ENCODE measurements at regions not wholly inside any gene's neighbourhood (a gene's known extent, or its start where the extent isn't known, plus 50 kb on each side); places are given as distances from the start of the nearest gene placed in this dataset.

DNA sequence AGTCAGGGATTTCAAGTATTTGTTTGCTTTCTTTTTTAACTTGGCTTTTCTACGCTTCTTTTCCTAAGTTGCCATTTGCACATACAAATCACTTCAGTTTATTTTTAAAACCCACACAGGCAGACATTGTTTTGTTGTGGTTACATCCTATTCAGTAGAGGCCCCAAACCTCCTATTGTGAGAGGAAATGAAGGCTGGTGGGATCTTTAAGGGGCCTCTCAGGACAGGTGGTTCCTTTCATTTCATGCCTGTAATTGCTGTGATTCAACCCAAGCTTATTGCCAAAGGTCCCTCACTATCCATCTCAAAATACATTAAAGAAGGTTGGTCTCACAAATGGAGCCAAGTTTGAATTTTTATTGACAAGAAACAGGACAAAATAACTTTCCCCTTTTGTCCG is 257.1 kb downstream of the ADAMTS20 start:
- DNase-seq (ENCODE audit: low read depth in 4 of 4, low spot score in 1 of 4) = no peak

DNA sequence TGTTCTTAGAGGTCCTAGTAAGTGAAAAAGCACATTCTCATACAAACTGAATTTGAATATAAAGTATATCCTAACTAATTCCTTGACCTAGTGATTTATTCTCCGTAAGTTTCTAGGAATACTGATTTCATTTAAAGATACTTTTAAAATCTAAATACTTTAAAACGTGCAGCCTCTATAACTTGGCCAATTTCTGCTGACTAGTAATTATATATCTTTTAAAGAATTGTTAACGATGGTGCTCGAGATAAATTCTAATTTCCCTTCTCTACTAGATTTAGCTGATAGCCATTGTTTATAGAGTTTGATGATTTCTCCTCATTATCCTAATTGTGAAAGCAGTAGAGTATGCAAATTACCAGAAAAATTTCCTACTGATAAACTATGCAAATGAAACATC is 257.9 kb downstream of the ADAMTS20 start:
- no peak for DNase-seq (ENCODE audit: low read depth in 4 of 4, low spot score in 1 of 4)

DNA sequence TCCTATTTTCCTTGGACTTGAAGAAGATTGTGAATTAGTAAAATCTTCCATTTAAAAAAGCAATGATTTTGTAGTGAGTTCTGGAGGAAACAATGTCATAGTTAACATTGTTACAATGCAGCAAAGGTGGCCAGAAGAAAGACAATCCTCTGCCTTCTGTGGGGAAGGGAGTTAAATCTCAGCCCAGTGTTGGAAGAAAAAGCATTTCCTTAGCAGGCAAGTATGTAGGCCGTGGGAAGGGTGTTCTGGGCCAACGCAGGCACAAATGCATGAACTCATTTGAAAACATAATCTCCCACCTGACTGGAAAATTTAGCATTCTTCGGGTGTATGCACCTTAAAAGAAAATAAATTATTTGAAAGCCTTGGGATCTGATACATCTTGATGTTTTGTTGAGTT is 258.6 kb downstream of the ADAMTS20 start:
- no peak for DNase-seq (ENCODE audit: low read depth in 4 of 4, low spot score in 1 of 4)

DNA sequence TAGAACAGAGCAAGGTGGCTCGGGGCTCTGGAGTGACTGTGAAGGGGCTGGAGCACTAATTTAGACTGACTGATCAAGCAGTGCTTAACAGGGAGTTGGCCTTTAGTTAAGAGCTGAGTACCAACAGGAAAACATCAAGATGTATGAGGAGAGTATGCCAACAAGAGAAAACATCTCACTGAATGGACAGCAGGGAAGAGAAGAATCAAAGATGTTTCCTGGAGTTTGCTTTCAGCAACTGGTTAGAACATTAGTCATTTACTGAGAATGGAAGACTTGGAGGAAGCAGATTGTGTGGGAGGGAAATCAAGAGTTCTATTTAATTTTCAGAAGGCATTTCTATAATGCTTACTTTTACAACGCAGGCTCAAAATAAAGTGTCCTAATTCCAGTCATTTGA is 259.3 kb downstream of the ADAMTS20 start:
- DNase-seq (ENCODE audit: low read depth in 4 of 4, low spot score in 1 of 4) = no peak

DNA sequence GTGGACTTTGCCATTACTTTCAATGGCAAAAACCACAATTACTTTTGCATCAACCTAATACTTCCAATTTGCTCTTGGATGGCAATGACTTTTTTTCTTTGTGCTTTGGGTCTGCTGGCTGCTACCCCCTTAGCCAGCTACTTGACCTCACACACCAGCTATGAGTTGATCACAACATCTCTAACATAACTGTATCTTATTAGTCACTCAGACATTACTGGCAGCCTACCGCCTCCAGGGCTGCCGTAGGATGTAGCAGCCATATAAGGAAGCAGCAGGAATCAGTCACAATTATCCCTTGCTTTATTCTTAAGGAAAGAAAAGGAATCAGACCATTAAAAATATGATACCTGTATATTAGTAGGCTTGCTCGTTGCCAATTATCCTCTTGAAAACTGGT is 260.5 kb downstream of the ADAMTS20 start:
- no peak for DNase-seq (ENCODE audit: low read depth in 4 of 4, low spot score in 1 of 4)

DNA sequence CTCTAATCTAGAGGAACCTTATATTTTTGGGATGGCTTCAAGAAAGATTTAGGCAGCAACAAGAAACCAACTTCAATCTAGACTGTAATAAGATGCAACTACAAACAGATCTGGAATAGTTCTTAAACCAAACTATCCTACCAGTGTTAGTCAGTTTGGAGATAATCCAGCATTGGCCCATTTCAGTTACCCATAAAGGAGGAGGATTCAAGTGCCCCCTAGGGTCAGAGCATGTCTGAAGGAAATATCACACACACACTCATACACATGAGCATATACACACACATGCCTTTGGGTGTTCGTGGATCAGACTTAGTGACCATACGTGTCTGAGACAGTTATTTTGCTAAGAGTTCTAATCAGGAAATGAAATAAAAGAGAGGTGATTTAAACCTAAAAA is 261.2 kb downstream of the ADAMTS20 start:
- no peak for DNase-seq (ENCODE audit: low read depth in 4 of 4, low spot score in 1 of 4)

DNA sequence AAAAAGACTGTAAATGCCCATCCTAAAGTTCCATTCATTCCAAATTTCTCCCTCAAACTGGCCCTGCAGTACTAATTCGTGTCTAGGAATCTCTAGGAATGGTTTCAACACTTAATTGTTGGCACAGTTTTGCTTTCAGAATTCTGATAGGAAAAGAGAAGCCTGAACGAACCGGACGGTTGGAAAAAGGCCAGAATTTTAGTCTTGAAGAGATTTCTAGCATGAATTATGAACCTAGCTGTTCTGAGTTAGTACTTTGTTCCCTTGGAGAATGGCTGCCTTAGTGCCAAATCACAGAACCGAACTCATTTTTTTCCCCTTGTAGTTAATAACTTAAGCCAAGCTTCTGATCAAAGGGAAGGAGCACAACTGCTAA is 262.6 kb downstream of the ADAMTS20 start:
- no peak for DNase-seq (ENCODE audit: low read depth in 4 of 4, low spot score in 1 of 4)

DNA sequence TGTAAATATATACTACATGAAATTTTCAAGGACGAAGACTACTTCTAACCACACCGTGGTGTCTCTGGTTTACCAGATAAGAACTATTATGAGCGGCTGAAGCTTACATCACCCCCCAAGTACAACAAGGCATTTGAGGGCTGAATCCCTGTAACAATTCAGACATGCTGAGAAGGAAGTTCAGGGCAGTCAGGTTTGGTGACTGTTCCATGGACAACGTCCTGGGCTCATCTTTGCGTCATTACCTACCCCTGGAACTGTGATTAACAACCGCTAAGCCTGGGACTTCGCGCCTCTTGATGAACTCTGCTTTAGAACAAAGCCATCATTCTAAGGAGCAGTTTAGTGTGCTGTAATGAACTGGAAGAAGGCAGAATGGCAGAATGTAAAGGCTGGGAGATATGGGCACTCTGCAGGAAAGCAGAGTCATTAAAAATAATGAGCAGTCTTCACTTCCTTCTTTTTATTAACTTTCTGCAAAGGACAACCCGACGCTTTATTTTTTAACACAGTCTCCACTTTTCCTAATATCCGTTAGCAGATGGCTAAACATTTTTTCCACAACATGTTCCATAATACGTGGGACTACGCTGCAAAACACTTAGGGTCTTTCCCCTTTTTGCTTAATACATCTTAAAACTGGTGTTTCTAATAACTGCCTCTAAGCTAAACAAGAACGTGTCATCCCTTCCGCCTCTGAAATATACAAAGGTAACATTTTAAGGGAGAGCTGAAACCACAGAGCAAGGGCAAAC is 263.2 kb downstream of the ADAMTS20 start:
- no peak for DNase-seq (ENCODE audit: low read depth in 4 of 4, low spot score in 1 of 4)

DNA sequence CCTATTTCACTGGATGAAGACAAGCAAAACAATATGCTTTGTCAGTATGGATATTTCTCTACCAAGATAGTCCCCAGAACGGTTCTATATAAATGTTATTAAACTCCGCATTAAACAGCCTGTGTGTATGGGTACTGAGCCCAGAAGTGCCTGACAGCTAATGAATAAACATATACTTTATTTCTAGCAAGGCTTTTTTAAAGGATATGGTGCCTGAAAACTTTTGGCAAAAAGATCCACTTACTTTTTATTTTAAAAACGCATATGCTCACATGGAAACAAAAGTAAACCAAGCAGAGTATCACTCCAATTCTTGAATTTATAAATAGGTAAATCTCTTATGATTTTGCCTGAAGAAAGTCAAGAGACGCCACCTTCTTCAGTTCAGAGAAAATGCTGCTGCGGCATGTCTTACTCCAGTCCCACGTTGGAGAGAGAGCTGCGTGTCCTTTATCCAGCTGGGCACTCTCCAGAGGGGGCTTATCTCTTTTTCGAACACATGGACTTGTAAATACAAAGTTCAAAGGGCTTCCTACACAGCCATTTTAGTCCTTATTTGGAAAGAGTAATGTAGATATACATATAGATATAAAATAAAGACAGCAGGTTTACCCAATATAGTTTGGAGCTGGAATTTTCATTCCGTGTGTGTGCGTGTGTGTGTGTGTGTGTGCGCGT is 264.2 kb downstream of the ADAMTS20 start:
- no peak for DNase-seq (ENCODE audit: low read depth in 4 of 4, low spot score in 1 of 4)

DNA sequence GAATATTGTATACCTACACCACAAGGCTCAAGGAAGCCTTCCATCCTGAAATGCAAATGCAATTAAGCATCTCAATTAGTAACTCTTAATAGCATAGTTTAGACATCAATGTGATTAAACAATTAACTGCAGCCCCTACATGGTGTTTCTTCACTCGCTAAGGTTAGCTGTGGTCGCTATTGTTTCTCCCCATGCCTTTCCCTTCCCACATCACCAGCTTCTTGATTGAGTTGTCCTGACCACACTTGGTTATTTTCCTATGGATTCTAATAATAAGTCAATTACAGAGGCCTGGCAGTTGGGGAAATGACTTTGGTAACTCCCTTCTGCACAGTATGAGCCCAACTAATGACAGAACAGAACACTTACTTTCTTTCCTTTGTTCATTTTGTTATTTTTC is 265.0 kb downstream of the ADAMTS20 start:
- DNase-seq (ENCODE audit: low read depth in 4 of 4, low spot score in 1 of 4) = no peak

DNA sequence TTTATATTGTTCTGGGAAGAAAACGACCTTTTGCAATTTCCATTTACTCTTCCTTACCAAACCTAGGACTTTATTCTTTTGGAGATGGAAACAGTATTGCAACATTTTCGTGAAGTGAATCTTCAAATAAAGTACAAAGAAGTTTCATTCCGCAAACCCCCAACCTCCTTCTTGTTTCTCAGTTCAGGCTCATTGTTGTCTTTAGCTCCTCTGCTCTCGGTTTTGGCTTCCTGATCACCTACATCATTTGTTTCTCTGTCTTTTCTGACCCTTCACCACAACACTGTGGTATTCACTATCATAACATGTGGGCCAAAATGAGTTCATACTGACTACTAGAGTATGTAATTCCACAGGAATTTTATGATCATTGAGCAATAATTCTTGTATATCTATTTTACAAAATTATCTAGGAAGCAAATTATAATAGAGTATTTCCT is 266.8 kb downstream of the ADAMTS20 start:
- no peak for DNase-seq (ENCODE audit: low read depth in 4 of 4, low spot score in 1 of 4)

DNA sequence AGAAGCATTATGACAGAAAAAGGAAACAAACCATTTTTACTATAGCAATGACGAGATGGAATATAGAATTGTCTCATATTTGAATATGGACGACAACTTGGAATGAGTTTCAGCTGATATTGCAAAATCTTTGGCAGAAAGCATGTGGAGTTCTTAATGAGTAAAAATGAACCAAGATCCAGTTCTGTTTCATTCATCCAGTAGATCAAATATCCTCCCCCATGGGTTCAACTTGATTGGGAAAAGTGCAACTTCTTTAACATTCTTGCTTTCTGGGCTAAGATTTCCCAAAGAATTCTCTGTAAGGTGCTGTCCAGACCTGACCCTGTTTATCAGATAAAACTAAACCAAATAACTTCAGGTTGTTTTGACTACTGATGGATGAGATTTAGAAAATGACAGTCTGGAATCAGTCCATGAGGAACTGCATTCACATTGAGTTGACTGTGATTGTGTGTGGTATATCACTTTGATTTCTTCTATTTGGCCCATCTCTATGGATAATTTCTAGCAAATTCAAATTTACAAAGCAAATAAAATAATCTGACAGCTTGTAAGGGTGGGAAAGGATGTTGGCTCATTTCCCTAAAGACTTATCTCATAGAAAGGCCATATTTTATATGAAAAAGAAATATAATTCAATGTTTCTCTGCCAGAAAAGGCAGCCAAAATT is 267.4 kb downstream of the ADAMTS20 start:
- DNase-seq (ENCODE audit: low read depth in 4 of 4, low spot score in 1 of 4) = no peak

DNA sequence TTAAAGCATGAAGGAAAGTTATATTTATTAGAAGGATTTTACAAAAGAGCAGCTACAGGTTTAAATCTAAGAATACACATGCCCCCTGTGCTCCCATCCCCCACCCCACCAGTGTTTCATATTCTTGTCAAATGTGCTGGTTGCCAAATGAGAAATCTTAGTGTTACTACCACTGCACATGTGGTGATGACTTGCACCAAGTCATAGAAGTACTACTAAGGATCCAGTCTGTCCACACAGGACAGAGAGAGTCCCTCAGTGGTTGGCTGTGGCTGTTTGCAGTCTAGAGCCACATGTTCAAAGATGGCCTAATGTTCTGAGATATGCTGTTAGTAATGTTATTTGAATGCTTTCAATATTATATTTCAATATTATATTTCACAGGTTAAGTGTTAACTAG is 268.8 kb downstream of the ADAMTS20 start:
- DNase-seq (ENCODE audit: low read depth in 4 of 4, low spot score in 1 of 4) = no peak

DNA sequence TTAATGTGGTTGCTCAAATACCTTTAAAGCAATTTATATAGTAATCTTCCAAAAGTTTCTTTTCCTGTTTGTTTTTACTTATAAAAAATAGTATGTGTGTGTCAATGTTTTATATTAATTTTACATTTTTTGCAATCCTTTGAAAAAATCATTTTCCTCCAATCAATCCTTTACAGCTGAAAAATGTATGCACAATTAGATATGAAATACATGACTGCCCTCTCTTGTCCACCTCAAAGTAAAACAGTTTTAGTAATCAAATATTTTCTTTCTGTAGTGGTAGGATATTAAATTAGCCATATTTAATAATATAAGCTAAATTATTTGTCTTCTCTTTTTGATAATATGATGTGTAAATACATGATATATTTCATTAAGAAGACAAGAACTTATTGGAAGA is 269.9 kb downstream of the ADAMTS20 start:
- DNase-seq (ENCODE audit: low read depth in 4 of 4, low spot score in 1 of 4) = no peak

DNA sequence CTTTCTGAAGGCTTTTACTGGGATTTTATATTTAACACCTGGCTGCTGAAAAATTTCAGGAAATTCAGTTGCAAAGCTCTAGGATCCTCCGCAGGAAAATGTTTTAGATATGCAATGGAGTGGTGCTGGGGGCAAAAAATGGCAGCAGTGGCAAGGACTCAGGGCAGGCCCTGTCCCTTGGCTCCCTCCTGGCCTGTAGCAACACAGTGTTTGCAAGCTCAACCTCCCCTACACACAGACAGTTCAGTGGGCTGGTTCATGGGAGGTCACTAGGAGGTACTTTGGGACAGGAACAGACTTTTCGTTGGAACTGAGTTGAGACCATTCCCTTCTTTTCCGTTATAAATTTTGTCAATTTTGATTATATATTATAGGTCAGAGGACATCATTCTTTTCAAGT is 270.4 kb downstream of the ADAMTS20 start:
- no peak for DNase-seq (ENCODE audit: low read depth in 4 of 4, low spot score in 1 of 4)

DNA sequence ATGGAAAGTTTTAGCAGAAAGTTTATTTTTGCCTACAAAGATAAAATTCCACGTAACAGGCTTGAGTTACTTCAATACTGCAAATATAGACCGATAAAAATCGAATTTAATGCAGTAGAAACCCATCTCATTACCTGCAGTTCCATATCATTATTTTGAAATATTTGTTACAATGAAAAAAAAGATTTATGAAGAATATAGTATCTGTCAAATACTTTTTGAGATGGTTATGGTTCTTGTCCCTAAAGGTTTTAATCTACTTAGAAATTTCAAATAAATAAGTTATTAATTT is 273.5 kb downstream of the ADAMTS20 start:
- no peak for DNase-seq (ENCODE audit: low read depth in 4 of 4, low spot score in 1 of 4)

DNA sequence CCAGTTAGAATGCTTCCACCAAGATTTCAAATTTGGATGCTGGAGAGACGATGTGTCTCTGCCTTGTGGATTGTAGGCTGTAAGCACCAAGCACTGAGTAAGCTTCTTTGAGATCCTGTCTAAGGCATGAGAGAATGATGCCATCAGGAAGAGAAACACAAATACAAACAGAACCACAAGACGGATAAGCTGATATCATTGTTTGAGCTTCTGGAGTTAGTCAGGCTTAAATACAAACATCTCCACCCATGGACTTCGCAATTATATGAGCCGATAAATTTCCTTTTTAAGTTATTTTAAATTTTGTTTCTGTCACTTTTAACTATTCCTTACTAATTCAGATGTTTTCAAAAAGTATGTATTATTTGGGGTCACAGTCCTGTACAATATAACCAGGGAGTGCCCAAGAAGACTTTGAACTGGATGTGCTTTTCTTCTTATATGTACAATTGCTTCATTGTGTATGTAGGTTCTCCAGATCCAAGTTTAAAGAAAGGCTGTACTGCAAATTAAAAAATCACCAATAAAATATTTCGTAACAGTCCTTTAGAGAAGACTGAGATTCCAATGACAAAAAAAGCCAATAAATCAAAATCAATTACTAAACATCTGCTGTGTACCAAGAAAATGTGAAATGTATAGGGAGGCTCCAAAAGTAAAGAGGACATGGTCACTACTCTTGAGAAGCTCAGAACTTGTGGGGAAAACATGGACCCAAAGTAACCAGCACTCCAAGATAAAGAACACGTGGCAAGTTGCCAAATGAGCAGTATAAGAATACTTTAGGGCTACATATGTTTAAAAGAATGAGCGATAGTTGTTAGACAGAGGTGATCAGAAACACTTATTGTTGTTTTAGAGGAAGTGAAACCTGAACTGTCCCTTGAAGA is 274.1 kb downstream of the ADAMTS20 start:
- DNase-seq (ENCODE audit: low read depth in 4 of 4, low spot score in 1 of 4) = no peak

DNA sequence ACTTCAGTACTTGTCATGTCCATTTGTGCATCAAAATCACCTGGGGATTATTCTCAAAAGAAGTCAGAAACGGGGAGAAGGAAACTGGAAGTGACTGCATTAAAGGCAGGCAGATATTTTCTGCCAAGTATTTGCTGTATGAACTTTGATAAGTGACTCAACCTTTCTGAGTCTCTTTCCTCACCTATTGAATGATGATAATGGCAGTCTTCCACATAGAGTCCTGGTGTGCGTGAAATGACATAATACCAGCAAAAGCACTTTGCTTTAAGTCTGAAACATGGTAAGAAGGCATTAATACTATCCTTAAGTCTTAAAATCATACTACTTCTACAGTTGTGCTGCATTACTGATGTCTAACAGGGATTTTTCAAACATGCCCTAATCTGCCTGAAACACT is 278.5 kb downstream of the ADAMTS20 start:
- no peak for DNase-seq (ENCODE audit: low read depth in 4 of 4, low spot score in 1 of 4)

DNA sequence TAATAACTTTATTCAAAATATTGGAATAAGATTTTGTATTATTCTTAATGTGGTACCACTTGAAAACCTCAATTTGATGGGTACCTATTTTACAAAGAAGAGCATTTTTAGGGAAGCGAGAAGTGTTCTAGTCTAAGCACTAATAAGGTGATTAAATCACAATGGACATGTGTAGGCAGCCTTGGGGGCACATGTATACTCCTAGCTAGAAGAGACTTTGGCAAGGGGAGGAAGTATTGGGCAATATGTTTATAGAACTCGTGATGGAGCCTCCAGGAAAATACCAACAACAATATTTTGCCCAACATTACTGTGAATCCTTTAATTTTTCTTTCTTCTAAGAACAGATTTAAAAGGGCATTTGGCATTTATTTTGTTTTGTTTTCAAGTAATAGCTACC is 280.3 kb downstream of the ADAMTS20 start:
- no peak for DNase-seq (ENCODE audit: low read depth in 4 of 4, low spot score in 1 of 4)

DNA sequence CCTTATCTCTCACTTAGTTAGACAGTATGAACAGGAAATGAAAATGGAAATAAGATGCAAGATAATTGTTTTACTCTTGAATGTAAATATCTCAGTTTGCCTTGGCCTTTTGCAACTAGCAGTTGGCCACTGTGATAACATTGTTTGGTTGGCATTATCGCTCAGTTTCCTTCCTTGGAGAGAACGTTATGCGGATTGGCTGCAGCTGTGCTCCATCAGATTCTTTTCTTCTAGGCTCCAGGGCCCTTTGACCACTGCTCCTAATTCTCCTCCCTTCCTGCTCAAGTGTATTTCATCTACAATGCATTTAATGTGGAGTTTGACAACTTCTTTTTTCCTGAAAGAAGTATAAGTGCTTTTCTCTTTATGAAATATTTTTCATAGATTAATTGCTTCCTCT is 284.2 kb downstream of the ADAMTS20 start:
- DNase-seq (ENCODE audit: low read depth in 4 of 4, low spot score in 1 of 4) = no peak

DNA sequence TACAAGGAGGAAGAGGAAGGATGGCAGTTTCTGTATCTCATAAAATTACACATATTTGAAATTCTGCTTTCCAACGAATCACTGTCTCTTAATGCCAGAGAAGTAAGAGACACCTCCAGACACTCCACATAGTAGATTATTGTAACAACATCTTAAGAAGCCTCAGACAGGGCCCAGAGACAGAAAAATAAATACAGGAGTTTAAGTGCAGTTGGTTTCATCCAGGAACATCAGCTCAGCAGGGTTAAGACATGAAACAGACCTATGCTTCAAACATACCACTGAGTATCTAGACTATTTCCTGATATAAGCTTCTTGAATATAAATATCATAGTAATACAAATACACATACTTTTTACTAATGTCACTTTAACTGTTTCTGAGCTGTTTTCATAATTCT is 290.3 kb downstream of the ADAMTS20 start:
- no peak for DNase-seq (ENCODE audit: low read depth in 4 of 4, low spot score in 1 of 4)

All from stimulated activated CD4-positive, alpha-beta T cell treated with anti-CD3 and anti-CD28 coated beads, Interleukin-1b, Interleukin-23, amount 100 ng/mL, for 24 hours (primary cell).